EL (cell line): ENCODE measurements at regions not wholly inside any gene's neighbourhood (a gene's known extent, or its start where the extent isn't known, plus 50 kb on each side); places are given as distances from the start of the nearest gene placed in this dataset.
A peak's percentile ranks its signal among the peaks of the same experiment; 100 is the strongest.
"Not testable (repeated sequence)": the region's sequence is repeated elsewhere in the genome, so short reads cannot be mapped to it uniquely, and the experiment has no call there.

ENCODE experiments used
- DNase-seq: peaks from one replicate; pipeline ENCODE4 v3.0.0-alpha.2; 2016

- no peak for DNase-seq
Measured at GRCh38 chr3:102038477-102039142, 189.3 kb downstream of the NFKBIZ start.

DNA sequence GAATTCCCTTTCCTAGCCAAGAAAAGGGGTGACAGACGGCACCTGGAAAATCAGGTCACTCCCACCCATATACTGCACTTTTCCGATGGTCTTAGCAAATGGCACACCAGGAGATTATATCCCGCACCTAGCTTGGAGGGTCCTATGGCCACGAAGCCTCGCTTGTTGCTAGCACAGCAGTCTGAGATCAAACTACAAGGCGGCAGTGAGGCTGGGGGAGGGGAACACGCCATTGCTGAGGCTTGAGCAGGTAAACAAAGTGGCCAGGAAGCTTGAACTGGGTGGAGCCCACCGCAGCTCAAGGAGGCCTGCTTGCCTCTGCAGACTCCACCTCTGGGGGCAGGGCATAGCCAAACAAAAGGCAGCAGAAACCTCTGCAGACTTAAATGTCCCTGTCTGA lies 190.8 kb downstream of the NFKBIZ start:
- not testable (repeated sequence) for DNase-seq

- DNase-seq: peak; percentile 55
Measured at GRCh38 chr3:102053375-102053989, 204.2 kb downstream of the NFKBIZ start.

DNA sequence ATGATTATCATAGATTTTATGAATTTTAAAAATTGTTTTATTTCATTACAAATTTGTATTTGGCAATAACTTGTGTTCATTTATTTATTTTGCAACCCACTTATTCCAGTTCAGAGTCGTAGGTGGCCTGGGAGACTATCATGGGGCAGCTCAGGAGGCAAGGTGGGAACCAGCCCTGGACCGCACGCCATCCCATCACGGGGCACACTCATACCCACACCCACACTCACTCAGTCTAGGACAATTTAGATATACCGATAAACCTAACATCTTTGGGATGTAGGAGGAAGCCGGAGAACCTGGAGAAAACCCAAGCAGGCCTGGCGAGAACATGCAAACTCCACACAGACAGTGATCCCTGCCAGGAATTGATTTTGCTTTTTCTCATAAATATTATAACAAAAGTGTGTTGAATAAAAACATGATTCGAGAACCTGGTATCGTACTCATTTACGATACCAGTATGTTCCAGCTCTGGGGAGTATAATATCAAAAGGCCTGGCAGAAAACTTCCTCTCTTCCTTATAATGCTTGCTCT lies 205.3 kb downstream of the NFKBIZ start:
- no peak for DNase-seq

- no peak for DNase-seq
Measured at GRCh38 chr3:102057781-102058421, 208.6 kb downstream of the NFKBIZ start.

GRCh38 chr3:102059145-102059943 lies 210.0 kb downstream of the NFKBIZ start:
- DNase-seq: no peak

GRCh38 chr3:102060814-102061213 lies 211.5 kb downstream of the NFKBIZ start:
- peak; percentile 13 for DNase-seq

GRCh38 chr3:102063572-102063971 lies 214.3 kb downstream of the NFKBIZ start:
- DNase-seq: no peak

DNA sequence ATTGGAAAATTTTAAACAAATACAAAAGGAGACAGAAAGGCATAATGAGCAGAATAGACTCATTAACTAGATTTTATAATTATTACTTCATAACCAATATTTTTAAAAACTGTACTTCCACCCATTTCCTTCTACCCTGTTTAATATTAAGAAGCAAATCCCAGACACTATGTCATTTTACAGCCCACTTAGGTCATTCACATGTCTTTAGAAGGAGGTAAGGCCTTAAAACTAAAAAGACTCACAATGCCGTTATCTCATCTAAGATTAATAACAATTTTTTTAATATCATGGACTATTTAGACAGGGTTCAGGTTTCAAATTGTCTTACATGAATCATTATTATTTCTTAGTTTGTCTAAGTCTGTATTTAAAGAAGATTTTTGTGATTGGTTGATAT lies 217.2 kb downstream of the NFKBIZ start:
- no peak for DNase-seq

- DNase-seq: no peak
Measured at GRCh38 chr3:102068327-102068726, 219.0 kb downstream of the NFKBIZ start.

DNA sequence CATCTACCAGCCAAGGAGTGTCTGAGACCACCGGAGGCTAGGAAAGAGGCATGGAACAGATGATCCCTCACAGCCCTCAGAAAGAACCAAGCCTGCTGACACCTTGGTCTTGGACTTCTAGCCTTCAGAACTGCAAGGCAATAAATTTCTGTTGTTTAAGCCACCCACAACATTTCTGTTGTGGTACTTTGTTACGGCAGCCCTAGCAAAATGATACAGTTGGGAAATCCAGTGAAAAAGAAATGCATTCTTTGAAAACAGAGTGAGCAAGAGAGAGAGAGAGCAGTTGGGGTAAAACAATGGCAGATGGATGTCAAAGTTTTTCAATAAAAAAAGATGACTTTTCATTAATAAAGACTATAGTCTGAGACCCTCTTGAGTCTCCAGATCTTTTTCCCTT lies 219.4 kb downstream of the NFKBIZ start:
- DNase-seq: no peak

- peak; percentile 64 for DNase-seq
Measured at GRCh38 chr3:102069211-102069662, 219.9 kb downstream of the NFKBIZ start.

DNA sequence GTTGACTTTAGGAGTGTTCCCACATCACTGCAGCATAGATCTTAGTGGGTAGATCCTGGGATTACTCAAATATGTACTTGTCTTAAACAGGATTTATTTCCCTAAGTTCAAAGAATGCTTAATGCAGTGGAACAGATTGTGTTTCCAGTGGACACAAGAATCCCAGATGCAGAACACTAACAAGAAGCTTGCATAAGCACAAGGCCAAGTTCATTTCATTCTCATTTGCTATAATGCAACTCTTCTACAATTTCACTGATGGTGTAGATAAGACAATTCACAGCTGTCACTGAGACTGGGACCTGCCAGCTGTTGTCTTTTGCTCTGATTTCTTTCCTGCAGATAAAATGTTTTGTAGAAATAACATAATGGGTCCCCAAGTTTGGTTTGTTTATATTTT lies 225.6 kb downstream of the NFKBIZ start:
- DNase-seq: no peak

- no peak for DNase-seq
Measured at GRCh38 chr3:102078401-102078800, 229.1 kb downstream of the NFKBIZ start.

GRCh38 chr3:102078854-102079808 lies 229.8 kb downstream of the NFKBIZ start:
- no peak for DNase-seq

DNA sequence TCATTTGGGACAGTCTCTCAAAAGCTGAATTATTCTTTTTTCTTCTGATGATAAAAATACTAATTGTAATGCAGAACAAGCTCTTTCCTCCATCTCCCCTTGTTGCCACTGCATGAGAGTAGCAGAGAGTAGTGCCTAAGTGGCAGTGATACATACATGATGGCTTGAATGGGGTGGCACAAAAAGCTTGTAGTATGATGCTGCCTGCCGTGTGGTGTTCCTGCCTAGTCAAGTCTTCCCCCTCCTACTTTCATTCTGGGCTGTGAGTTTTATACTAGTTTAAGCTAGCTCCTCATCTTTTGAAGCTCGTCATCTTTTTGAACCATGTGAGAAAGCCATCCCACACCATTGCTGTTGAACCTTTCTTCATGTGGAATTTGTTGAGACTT lies 230.5 kb downstream of the NFKBIZ start:
- no peak for DNase-seq

GRCh38 chr3:102081572-102082289 lies 232.4 kb downstream of the NFKBIZ start:
- DNase-seq: no peak

- no peak for DNase-seq
Measured at GRCh38 chr3:102083473-102083872, 234.2 kb downstream of the NFKBIZ start.

DNA sequence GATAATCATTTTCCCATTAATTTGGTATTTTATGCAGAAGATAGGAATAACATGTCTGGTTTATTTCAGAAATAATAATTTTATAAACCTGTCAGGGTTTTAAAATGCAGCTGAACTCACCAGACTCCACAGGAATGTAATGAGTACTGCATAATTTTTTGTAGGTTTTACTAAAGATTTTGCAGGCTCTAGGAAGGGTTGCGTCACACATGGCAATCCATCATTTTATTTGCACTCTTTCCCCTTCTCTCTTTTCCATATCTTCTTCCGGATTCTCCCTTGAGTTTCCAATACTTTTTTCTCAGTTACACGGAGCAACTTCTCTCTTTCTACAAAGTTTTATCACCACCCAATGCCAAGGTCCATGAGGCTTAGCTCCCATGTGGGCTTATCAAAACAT lies 234.7 kb downstream of the NFKBIZ start:
- no peak for DNase-seq

DNA sequence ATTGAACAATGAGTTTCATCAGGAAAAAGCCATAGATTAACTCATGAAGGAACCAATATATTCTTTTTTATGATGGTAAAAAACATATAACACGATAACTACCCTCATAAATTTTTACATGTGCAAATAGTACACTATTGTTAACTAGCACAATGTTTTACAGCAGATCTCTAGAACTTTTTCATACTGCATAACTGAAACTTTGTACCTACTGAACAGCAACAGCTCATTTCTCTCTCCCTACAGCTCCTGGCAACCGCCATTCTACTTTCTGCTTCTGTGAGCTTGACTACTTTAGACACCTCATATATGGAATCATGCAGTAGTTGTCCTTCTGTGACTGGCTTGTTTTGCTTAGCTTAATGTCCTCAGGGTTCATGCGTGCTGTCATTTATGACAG lies 235.4 kb downstream of the NFKBIZ start:
- DNase-seq: no peak
